ENCODE measurements at regions not wholly inside any gene's neighbourhood (a gene's known extent, or its start where the extent isn't known, plus 50 kb on each side); places are given as distances from the start of the nearest gene placed in this dataset.

DNA sequence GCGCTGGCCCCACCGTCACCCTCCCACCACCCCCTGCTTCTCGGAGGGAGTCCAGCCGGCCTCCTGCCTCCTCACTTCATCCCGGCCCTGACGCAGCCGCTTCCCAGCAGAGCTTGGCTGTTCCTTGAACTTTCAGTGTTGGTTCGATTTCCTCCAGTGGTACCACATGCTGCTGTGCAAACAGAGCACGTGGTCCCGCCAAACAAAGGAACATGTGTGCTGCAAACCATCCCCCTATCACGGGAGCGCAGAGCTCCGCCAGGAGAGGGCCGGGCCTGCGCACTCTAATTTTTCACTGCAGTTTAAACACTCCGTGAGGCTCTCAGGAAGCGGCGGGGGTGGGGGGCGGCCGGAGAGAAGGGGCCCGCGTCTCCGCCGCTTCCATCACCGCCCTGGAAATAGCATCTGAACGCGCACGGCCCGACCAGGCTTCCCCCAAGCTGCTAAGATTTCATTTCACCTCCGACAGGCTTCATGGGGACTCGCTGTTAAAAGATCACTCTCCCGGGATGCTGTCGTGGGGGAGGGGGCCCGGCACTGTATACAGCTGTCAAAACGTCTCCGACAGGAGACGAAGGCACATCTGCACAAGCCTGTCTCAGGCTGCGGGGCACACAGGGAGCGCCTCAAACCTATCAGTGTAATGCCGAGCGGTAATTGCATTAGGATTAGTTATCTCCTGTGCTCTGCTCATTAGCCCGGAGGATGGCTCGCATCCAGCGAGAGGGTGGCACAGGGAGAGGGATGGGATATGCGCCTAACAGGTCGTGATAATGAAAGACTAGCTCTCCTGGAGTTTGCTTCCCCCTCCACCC lies 269.9 kb upstream of the SORL1-AS1 start:
- peak; percentile 88 for DNase-seq

DNA sequence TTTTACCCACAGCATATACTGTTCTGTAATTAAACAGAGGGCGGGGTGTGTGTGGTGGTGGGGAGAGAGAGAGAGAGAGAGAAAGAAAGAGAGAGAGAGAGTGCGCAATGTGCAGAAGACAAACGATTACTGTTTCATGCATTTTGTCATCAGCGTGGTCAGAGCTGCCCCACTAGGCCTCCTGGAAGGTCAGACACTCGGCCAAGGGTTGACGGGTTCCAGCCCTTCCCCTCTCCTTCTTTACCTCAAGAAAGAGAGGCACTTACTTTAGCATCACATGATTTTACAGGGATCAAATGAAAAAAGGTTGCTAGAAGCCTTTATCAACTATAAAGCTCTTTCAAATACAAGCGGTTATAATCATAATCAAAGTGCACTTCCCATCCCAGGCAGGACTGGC lies 269.2 kb upstream of the SORL1-AS1 start:
- DNase-seq, result no peak

DNA sequence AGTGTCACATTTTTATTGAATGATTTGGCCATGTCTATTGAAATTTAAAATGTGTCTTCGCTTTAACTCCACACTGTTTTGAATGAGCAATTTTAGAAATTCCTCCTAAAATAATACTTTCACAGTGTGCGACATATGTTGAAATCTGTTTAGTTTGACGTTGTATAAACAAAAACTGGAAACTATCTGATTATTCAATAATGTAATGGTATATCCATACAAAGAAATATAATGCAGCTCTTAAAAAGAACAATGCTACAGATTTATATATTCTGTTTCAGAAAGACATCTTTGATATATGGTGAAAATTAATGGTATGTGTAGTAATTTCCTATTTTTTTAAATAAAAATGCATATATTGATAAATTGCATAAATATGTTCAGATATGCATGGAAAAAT lies 268.7 kb upstream of the SORL1-AS1 start:
- DNase-seq, result no peak

DNA sequence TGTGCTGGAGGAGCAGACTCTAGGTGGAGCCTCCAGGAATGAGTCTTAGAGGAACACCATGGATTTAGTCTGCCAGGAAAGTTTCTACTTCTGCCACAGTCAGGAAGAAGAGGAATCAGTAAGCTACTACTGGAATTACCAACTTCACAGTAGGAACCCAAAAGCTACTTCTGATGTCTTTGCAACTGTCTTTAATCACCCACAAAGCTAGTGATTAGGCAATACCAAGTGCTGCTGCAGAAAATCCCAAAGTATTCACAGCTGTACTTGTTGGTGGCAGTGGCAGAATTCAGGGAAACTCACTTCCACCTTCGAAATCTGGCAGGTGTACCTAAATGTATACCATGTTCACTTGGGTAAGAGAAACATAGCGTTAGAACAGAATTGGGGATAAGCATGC lies 264.5 kb upstream of the SORL1-AS1 start:
- DNase-seq, result no peak

DNA sequence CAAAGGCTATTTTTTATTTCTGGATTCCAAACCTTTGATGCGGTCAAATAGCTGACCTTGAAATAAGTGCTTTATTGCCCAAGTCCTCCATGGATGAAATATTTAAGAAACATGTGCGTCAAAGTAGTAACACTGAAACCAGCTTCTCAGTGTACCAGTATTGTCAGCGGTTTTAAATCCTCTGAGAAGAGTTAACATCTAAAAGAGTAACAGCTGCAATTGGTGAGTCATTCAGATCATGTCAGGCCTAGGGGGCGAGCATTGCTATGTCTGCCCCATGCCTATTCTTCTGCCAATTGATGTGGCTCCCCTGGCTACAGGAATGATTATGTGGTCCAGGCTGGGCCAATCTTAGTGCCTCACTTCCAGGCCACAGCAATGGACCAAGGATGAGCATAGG lies 263.3 kb upstream of the SORL1-AS1 start:
- DNase-seq, result no peak

DNA sequence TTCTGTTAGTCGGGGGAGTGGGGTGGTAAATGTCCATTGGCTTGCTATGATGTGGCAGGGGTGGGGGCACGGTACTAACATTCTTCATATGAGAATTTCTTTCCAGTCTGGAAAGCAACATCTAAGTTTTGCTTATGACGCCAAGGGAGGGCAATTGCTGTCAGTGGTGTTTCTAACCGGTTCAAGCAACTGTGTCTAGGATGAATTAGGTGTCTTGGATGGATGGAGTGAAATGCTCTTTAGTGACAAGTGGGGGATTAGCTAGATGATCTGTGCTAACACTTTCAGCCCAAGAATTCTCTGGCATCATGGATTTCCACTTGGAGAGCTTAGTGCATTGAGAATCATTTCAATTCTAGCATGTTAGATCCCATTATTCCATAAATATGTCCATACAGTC lies 262.6 kb upstream of the SORL1-AS1 start:
- no peak for DNase-seq

DNA sequence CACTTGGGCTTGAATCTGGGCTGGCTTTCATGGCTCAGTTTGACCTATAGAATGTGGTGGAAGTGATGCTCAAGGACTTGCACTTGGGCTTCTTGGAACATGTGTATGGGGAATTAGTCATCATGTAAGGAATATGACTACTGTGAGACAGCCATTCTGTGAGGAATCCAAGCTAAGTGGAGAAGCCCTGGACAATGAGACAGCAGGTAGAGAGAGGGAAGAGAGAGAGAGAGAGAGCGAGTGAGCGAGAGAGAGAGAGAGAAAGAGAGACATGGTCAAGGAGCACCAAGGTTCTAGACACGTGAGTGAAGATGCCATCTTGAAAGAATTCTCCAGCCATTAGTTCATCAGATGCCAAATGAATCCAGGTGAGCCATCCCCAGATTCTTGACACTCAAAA lies 261.6 kb upstream of the SORL1-AS1 start:
- no peak for DNase-seq

DNA sequence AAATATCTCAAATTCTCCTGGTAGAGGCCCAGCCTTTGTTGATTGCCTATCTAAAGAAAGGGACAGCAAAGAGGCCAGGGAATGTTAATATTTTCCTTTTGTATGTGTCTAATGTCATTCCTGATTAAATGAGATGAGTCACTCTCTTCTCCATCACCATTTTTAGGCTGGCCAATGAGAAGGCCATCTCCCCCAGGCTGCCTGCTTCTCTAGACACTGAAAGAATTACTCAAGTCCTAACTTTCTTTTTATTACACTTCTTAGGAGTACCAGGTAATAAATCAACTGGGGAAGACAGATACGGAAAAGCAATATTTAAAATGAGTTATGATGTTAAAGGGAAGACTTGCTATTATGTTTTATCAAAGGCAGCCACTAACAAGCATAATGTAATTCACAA lies 259.2 kb upstream of the SORL1-AS1 start:
- DNase-seq, result peak; percentile 16

DNA sequence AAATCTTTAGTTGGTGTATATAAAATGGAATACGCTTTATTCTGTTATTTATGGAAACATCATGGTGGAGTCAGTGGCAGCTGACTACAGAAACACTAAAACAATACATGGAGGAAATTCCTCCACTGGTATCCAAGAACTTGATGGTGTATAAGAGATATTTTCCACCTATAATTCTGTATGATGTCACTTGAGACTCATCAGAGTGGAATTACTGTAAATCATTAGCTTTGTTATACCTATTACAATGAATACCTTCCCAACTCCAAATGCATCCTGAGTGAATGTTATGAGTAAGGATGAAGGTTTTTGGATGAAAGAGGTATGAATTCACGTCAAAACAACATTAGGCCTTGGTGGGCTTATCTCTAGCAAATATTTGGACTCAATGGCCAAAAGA lies 258.5 kb upstream of the SORL1-AS1 start:
- DNase-seq, result no peak

DNA sequence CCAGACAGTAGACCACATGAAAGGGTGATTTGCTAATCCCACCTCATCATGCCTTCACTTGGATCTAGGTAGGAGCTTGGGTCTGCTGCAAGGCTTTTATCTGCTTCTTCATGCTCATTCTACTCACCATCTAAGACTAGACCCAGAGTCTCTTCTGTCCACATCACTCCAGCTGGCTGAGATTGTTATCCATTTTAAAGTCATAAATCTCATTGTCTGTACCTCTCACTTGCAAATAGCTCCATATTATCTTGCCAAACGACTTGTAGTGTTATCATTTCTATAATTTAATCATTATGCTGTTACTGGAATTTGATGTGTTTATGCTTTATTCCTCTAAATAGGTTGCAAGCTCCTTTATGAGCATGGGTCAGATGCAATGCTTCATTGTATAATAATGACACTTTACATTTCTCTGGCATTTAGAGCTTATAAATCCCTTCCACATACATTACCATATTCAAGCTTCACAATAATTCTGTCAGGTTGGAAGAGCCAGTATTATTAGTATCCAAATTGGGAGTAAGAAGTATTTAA lies 254.2 kb upstream of the SORL1-AS1 start:
- no peak for DNase-seq

DNA sequence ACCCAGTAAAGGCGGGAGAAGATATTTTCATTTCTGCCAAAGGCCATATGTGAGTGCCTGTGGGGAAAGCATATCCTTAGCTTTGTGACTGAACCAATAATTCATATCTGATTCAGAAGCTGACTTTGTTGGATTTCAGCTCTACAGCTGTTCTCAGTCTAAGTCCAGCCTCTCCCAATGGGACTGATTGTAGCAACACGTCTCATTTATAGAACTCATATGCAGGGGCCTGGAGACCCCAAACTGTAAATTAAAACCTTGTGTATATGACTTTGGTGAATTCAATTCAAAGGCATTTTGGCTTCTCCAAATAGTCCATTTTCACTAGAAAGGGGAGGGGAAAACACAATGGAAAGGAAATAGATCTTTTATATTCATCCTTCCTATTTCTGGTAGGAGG lies 250.4 kb upstream of the SORL1-AS1 start:
- DNase-seq, result no peak

DNA sequence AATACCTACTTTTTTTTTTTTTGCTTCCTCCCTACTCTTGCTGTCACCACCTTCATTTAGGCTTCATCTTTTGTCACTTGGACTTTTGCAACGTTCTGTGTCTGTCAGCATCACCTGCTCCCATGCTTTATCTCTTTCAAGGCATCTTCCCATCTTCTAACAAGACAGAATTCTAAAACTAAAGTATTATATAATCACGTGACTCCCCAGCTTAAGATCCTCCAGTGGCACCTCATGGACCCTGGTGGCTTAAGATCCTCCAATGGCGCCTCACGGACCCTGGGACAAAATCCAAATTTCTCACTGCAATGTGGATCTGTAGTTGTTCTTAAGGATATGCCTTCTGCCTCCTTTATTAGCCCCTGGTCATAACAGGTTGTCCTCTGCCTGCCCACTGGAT lies 248.2 kb upstream of the SORL1-AS1 start:
- no peak for DNase-seq

DNA sequence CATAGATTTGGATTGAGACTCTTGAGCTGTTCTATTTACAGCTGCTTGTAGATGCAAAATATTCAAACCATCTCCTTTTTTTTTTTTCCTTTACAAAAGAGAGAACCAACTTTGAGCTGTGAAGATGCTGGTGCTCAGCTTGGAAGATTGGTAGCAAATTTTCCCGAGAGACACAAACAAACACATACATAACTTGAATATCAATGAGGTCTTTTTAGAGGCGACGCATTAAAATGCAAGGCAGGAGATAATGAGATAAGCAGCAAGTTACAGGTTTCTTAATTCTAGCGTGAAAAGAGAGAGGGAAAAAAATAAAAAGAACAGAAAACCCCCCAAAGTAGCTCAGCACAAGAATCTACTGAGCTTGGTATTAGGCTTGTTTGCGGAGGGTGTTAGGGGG lies 247.0 kb upstream of the SORL1-AS1 start:
- no peak for DNase-seq

DNA sequence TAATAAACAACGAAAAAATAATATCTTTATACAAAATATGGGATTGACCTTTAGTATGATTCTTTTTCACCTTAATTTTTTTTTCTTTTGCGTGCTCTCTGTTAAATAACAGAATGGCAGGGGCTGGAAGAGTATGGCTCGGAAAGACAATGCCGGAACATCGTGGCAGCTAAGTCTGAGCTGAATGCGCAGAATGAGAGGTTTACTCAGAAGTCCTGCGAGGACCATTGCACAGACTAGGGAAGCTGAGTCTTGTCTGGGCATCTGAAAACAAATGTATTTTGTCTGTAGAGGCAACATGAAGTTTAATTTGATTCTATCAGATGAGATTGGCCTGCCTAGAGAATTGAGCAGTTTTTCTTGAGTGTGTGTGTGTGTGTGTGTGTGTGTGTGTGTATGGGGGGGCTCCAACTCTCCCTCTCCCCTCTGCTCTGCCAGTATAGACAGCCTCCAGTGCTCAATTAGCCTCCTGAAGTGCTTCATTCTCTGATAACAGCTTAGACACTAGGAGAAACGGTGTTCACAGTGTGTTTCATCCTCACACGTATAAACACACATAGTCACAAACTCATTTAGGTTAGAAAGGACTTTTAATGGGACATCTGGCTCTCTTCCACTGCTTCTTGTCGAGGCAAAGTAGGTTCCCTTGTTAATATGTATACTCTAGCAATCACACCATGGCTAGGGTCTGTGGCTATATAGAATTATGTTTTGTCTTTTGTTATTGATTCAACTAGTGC lies 244.3 kb upstream of the SORL1-AS1 start:
- DNase-seq, result no peak

DNA sequence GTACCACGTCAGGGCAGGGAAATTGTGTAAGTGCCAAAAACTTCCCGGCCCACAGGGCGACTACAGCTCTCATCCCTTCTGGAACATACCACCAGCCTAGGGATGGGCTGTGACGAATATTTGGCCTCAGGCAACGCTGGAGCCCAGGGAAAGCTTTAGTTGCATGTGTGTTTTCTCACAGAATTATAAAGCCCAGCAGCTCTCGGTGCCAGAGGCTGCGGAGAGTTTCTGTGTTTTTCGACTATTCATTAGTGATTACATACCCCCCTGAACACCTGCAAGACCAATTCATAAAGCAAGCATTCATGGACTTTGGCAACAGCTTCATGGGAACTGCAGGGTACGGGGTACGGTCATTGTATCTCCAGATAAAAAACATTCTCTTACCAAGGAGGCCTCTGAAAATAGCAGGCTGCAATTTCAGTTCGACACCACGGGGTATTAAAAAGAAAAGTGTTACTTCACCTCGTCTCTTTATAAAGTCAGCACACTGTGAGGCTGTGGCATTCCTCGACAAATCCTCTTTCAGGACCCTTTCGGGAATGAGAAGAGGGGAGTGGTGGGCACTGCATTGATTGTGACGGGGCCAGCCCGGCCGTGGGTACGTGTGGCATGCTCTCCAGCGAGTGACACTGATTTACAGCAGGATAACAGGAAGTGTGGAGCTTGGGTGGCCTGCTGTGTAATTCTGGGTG lies 243.6 kb upstream of the SORL1-AS1 start:
- no peak for DNase-seq

DNA sequence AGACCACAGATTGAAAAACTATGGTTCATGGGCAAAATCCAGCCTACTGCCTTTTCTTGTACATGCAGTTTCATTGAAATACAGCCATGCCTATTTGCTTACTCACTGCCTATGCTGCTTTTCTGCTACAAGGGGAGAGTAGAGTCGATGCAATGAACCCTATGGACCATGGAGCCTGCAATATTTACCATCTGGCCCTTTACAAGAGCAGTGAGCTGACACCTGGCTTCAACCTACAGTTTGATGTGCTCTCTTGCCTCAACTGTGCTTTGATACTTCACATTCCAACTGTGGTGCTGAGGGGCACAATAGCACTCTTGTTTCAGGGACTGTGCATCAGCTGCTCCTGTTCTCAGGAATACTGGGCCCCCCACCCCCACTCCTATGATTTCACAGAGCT lies 239.5 kb upstream of the SORL1-AS1 start:
- DNase-seq, result no peak

DNA sequence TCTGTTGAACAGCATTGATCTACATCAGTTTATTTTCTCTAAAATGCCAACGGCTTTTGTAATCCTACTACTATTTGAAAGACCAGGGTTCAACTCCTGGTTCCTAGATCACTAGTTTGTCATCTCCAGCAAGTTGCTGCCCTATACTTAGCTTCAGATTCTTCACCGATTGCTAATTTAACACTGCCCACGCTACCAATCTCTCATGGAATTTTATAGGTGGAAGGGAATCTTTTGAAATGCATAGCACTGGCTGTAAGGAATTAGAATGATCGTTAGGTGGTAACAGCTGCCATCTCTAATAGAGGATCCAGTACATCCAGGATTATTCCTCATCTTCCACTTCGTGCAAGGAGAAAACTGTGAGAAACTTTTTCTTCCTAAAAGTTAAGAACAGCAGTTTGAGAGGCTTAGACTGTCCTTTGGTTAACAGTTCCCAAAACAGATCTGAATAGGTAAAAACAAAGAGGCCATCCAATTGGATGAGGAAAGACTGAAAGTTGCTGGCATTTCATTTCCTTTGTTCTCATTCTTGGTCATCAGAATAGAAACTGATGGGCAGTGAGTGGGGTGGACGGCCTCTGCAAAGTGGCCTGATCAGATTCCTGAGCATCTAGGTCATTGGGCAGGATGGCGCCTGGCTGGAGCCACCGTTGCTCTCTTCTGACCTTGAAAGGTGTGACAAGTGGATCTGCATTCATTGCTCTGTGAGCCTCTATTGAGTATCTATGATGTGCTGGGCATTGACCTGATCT lies 236.3 kb upstream of the SORL1-AS1 start:
- DNase-seq, result no peak

DNA sequence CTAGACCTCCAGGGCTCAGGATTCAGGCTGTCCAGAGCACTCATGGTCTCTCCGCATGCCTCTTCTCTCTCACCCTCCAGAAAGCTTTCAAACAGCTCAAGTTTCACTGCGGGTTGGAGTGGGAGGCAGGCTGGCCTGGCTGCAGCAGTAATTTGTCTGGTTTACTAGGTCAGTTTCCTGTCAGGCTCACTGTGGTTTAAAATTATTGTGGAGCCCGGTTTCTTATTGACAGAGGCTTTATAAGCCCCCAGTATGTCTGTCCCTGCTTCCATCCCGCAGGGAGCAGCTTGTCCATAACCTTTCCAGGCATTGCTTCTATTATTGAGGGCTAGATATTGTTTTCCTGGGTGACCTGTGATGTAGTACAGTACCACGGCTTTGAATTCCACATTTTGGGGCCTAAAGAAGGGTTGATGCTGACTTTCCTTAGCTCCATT lies 235.3 kb upstream of the SORL1-AS1 start:
- peak; percentile 17 for DNase-seq

DNA sequence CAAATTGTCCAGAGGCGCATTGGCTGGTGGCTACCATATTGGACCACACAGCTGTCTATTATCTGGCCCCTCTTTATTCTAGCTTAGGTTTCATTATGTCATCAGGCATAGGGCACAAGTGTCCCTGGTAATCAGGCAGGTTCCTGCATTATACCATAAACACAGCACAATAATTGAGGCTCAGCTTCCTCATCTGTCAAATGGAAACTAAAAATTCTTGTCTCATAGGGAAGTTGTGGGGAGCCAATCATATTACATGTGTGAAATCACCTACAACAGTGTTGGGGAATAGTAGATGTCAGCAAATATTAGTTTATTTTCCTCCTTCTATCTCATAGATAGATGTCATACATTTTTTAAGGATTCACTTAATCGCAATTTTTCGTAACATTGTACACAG lies 231.0 kb upstream of the SORL1-AS1 start:
- DNase-seq, result no peak

Measured in NCI-H1105 treated with DMSO at 0.1 percent for 48 hours (cell line).